Skeletal muscle tissue (tissue), 3 donors: ENCODE measurements at regions not wholly inside any gene's neighbourhood (a gene's known extent, or its start where the extent isn't known, plus 50 kb on each side); places are given as distances from the start of the nearest gene placed in this dataset.
A peak's percentile ranks its signal among the peaks of the same experiment; 100 is the strongest.

Experiments used
- H3K27ac ChIP-seq: one replicate; pipeline ENCODE4 v1.7.0; 2013; ENCODE audit warnings: mild to moderate bottlenecking, low read depth, low read length, inconsistent platforms
- H3K27me3 ChIP-seq, 3 donors: one replicate each; pipeline ENCODE4 v1.7.0; 2013; ENCODE audit warnings: low read length in 3 of 3; ENCODE audit not compliant: control insufficient read depth in 3 of 3, insufficient read depth in 3 of 3
- H3K36me3 ChIP-seq, 3 donors: one replicate each; pipeline ENCODE4 v1.7.0; 2013; ENCODE audit warnings: low read length in 3 of 3; ENCODE audit not compliant: control insufficient read depth in 3 of 3, insufficient read depth in 3 of 3
- H3K4me1 ChIP-seq, 3 donors: one replicate each; pipeline ENCODE4 v1.7.0; 2013; ENCODE audit warnings: low read length in 3 of 3, mild to moderate bottlenecking in 3 of 3; ENCODE audit not compliant: control insufficient read depth in 3 of 3, insufficient read depth in 3 of 3
- H3K4me3 ChIP-seq, 3 donors: one replicate each; pipeline ENCODE4 v1.7.0; 2013; ENCODE audit warnings: low read length in 3 of 3
- H3K9ac ChIP-seq, 3 donors: one replicate each; pipeline ENCODE4 v1.7.0; 2013; ENCODE audit warnings: low read length in 3 of 3, mild to moderate bottlenecking in 3 of 3, moderate library complexity in 2 of 3, low read depth in 1 of 3
- H3K9me3 ChIP-seq, 3 donors: one replicate each; pipeline ENCODE4 v1.7.0; 2013; ENCODE audit warnings: low read length in 3 of 3; ENCODE audit not compliant: control insufficient read depth in 3 of 3
- donor health status: Osteomylitis.

- Histone ChIP-seq H3K27ac (no peak overlapping the region), H3K4me1 (no peaks in the 10 kb centered on the region), H3K9ac (no peak overlapping the region), H3K4me3 (no peak overlapping the region), H3K27me3 (no peaks in the 10 kb centered on the region), H3K9me3 (no peaks in the 10 kb centered on the region), H3K36me3 (no peaks in the 10 kb centered on the region)
Measured at GRCh38 chr15:95538693-95539092, 791.8 kb upstream of the NR2F2 start.

DNA sequence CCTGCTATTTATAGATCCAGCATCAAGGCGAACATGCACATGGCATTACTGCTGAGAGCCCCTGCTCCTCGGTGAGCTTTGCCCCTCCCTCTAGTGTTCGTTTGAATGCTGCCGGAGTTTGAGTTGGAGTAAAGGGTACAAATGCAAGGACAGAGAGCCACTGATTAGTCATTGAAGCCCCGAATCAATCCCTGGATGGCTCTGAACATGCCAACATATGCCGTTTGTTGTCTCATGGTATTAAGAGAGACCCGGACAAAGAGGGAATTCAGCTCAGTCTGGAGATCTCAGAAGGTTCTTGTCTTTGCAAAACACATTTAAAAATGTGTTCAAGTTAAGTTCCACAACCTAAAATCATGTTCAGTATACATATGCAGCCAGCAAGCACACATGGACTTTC, 789.2 kb upstream of the NR2F2 start:
- Histone ChIP-seq H3K4me3 (no peak overlapping the region), H3K4me1 (no peaks in the 10 kb centered on the region), H3K9me3 (no peaks in the 10 kb centered on the region), H3K36me3 (no peaks in the 10 kb centered on the region), H3K27ac (no peak overlapping the region), H3K27me3 (no peaks in the 10 kb centered on the region), H3K9ac (no peak overlapping the region)

DNA sequence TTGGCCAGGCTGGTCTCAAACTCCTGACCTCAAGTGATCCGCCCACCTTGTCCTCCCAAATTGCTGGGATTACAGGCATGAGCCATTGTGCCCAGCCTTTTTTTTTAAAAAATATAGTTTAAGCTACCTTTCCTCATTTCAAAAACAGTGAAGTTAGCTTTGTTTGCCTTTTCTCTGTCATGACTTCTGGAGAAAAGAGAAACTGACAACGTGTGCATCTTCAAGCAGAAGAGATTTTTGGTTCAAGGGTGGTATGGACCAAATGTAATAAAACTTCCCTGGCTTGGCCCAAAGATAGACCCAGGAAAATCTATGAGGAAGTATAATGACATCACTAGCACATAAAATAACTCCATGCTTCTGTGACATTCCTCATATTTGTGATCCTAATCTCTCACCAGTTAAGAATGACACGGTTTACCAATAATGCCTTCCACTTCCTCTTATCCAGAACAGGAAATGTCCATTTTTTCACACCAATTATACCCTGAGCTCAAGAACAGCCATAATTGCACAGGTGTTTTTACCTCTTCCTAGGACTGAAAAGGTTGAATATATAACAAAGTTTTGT, 781.2 kb upstream of the NR2F2 start:
- H3K36me3 ChIP-seq: no peaks in the 10 kb centered on the region
- no peak overlapping the region for H3K4me3 ChIP-seq
- H3K27ac ChIP-seq: no peak overlapping the region
- H3K27me3 ChIP-seq: no peaks in the 10 kb centered on the region
- H3K9ac ChIP-seq: no peak overlapping the region
- H3K4me1 ChIP-seq: no peaks in the 10 kb centered on the region
- no peaks in the 10 kb centered on the region for H3K9me3 ChIP-seq

DNA sequence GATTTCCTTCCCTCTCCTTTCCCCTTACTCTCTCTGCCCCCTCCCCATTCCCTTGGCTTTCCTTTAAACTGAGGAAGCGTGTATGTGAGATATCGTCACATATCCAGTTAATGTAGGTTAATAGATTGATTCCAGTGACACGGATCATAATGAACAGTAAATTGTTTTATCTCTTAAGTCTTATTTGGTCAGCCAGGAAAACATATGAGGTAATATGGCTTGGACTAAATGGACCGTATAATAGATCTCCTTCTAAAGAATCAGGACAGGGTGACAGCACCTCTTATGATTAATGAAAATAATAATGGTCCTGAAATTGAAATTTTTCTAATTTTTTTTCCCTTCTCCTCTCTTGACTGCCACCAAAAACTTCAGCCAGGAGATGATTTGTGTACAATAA, 779.8 kb upstream of the NR2F2 start:
- Histone ChIP-seq H3K4me1 (no peaks in the 10 kb centered on the region), H3K9me3 (no peaks in the 10 kb centered on the region), H3K27me3 (no peaks in the 10 kb centered on the region), H3K4me3 (no peak overlapping the region), H3K27ac (no peak overlapping the region), H3K36me3 (no peaks in the 10 kb centered on the region), H3K9ac (no peak overlapping the region)

- Histone ChIP-seq H3K27ac (no peak overlapping the region), H3K27me3 (no peaks in the 10 kb centered on the region), H3K9ac (no peak overlapping the region), H3K9me3 (no peaks in the 10 kb centered on the region), H3K4me1 (no peaks in the 10 kb centered on the region), H3K4me3 (no peak overlapping the region), H3K36me3 (no peaks in the 10 kb centered on the region)
Measured at GRCh38 chr15:95556225-95556624, 774.3 kb upstream of the NR2F2 start.

- no peak overlapping the region for H3K9ac ChIP-seq
- no peaks in the 10 kb centered on the region for H3K36me3 ChIP-seq
- no peaks in the 10 kb centered on the region for H3K4me1 ChIP-seq
- H3K9me3 ChIP-seq: no peaks in the 10 kb centered on the region
- peak overlapping the region; percentile 66 for H3K27ac ChIP-seq
- H3K27me3 ChIP-seq: no peaks in the 10 kb centered on the region
- H3K4me3 ChIP-seq: no peak overlapping the region
Measured at GRCh38 chr15:95556866-95557225, 773.7 kb upstream of the NR2F2 start.

GRCh38 chr15:95557226-95558046, 773.1 kb upstream of the NR2F2 start:
- no peaks in the 10 kb centered on the region for H3K36me3 ChIP-seq
- H3K27ac ChIP-seq: peak overlapping the region; percentile 66
- no peak overlapping the region for H3K9ac ChIP-seq
- H3K27me3 ChIP-seq: no peaks in the 10 kb centered on the region
- no peaks in the 10 kb centered on the region for H3K9me3 ChIP-seq
- H3K4me3 ChIP-seq: no peak overlapping the region
- H3K4me1 ChIP-seq: no peaks in the 10 kb centered on the region

DNA sequence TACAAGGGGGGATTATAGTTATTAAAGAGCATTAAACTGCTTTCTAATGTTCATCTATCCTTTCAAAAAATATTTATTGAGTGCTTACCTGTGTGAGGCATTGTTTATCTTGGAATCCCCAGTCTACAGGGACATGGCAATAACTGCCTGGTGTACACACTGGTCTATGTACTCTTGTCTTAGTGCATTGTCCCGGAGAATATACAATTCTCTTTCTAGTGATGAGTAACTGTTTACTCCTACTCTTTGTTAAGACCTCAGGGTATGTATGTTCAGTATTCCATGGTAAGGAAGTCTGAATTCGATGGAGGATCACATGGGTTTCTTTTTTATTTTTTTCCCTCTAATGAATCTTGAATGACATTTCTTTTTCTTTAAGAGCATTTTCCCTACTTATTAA, 772.4 kb upstream of the NR2F2 start:
- Histone ChIP-seq H3K27ac (no peak overlapping the region), H3K36me3 (no peaks in the 10 kb centered on the region), H3K9me3 (no peaks in the 10 kb centered on the region), H3K27me3 (no peaks in the 10 kb centered on the region), H3K4me1 (no peaks in the 10 kb centered on the region), H3K9ac (no peak overlapping the region), H3K4me3 (no peak overlapping the region)

DNA sequence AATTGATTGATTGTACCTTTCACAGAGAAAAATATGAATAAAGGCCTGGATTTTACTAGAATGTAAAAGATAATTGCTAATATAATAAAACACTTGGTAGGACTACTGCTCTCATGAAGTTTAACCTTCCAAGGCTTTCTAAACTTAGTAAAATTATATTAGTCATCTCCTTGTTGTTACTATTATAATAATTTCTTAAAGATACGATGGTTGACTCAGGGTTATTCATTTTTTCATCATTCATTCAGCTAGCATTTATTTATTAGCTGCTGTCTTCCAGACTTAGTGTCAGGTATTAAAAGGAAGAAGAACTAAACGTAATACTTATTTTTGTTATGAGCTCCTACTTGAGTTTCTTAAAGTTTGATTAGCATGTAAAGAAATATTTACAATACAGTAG, 771.6 kb upstream of the NR2F2 start:
- no peaks in the 10 kb centered on the region for H3K9me3 ChIP-seq
- H3K27me3 ChIP-seq: no peaks in the 10 kb centered on the region
- H3K4me1 ChIP-seq: no peaks in the 10 kb centered on the region
- H3K36me3 ChIP-seq: no peaks in the 10 kb centered on the region
- H3K9ac ChIP-seq: no peak overlapping the region
- no peak overlapping the region for H3K4me3 ChIP-seq
- no peak overlapping the region for H3K27ac ChIP-seq

- no peaks in the 10 kb centered on the region for H3K27me3 ChIP-seq
- no peak overlapping the region for H3K4me3 ChIP-seq
- H3K27ac ChIP-seq: no peak overlapping the region
- H3K36me3 ChIP-seq: no peaks in the 10 kb centered on the region
- no peaks in the 10 kb centered on the region for H3K4me1 ChIP-seq
- H3K9me3 ChIP-seq: no peaks in the 10 kb centered on the region
- H3K9ac ChIP-seq: no peak overlapping the region
Measured at GRCh38 chr15:95559875-95560394, 770.6 kb upstream of the NR2F2 start.
